GM18499 (cell line): ENCODE measurements at regions not wholly inside any gene's neighbourhood (a gene's known extent, or its start where the extent isn't known, plus 50 kb on each side); places are given as distances from the start of the nearest gene placed in this dataset.
"Not testable (repeated sequence)": the region's sequence is repeated elsewhere in the genome, so short reads cannot be mapped to it uniquely, and the experiment has no call there.

Experiments
- ATAC-seq: cut with Tn5 transposase; IDR thresholded peaks from one replicate; pipeline ENCODE4 v1.9.1; 2021; ENCODE audit warnings: moderate number of reproducible peaks; ENCODE audit not compliant: insufficient read depth, unreplicated experiment

DNA sequence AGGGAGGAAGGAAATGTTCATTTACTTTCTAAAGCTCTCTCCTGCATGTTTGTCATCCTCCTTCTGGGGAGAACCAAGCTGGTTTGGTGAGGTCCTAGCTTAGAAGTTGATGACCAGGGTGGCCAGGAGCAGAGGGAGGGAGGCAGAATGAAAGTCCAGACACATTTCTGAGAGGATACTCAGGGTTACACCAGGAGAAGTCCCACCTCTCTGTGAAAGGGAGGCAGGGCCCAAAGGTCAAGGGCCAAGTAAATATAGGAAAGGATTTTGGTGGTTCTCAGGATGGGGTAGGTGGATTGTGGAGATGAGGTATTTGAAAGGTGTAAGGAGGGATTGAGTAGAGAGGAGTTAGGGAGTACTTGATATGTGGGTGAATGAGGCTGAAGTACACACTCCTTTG is 58.0 kb upstream of the FBXO11 start:
- ATAC-seq, result no peak

DNA sequence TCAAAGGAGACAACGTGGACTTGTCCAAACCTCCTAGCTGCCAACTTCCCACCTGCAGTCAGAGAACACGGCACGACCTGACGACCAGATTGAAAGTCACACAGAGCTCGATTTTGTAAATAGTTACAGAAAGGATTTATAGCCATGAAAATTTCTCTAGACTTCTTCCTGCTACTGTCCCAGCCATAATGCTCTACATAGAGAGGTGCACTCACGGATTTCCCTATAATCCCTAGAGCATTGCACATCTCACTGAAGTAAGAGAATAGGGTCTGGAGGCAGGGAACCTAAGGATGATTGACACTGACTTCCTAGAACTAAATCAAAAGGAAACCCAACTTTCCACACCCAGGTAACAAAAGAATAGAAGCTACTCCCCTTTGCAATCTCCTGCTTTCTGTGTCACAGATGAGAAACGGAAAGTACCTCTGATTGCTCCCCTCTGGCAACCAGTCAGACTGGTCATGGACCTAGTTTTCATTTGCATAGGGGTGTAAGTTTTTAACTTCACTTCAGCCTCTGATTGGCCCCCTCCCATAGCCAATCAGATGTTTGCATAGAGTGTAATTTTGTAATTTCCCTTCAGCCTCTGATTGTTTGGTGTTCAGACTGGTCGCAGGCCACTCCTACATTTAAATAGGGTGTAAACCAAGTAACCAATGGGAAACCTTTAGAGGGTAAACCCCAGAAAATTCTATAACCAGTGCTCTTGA is 58.6 kb upstream of the FBXO11 start:
- ATAC-seq, result no peak

DNA sequence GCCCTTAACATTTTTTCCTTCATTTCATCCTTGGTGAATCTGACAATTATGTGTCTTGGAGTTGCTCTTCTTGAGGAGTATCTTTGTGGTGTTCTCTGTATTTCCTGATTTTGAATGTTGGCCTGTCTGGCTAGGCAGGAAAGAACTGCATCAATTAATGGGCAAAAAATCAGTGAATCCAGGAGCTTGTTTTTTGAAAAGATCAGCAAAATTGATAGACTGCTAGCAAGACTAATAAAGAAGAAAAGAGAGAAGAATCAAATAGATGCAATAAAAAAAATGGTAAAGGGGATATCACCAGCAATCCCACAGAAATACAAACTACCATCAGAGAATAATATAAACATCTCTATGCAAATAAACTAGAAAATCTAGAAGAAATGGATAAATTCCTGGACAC is 70.4 kb upstream of the FBXO11 start:
- not testable (repeated sequence) for ATAC-seq

- ATAC-seq, result no peak
These were observed 77.7 kb upstream of the FBXO11 start for GRCh38 chr2:47984041-47984440.

GRCh38 chr2:47990503-47990902 is 84.2 kb upstream of the FBXO11 start:
- ATAC-seq, result no peak

DNA sequence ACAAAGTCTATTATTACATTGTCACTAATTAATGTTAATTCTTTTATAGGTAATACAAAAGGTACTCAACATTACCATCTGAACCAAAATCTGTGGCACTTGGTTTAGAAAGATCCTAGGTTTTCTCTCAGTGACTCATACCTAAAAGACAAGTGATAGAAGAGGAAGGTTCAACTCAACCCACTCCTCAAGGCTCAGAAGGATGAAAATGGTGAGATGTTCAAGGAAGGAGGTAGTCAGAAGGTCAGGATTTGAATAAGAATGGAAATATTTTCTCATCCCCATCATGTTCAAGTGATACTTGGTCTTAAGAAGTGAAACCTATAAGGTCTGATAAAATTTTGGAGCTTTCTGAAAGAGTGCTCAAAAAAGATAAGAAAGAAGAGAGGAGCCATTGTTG is 86.4 kb upstream of the FBXO11 start:
- ATAC-seq, result no peak

DNA sequence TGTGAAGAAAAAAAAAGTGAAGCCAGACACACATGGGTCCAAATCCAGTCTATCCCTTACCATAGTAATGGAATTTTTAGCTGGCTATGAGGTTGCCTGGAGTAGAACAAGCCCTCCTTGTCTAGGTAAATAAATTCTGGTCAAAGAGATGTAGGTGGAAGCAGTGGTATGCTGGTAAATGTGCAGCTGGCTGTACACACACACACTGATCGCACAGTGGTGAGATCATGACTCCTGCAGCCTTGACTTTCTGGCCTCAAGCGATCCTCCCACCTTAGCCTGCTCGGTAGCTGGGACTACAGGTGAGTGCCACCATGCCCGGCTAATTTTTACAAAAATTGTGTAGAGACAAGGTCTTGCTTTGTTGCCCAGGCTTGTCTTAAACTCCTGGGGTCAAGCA is 90.5 kb upstream of the FBXO11 start:
- ATAC-seq, result no peak

- no peak for ATAC-seq
These were observed 93.2 kb upstream of the FBXO11 start for GRCh38 chr2:47999512-47999911.

DNA sequence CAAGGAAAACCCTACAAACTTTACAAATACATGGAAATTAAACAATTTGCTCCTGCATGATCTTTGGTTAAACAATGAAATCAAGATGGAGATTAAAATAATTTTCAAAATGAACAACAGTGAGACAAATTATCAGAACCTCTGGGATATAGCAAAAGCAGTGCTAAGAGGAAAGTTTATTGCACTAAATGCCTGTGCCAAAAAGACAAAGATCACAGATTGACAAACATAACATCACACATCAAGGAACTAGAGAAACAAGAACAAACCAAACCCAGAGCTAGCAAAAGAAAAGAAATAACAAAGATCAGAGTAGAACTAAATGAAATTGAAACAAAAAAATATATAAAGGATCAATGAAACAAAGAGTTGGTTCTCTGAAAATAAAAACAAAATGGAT is 95.2 kb upstream of the FBXO11 start:
- no peak for ATAC-seq

DNA sequence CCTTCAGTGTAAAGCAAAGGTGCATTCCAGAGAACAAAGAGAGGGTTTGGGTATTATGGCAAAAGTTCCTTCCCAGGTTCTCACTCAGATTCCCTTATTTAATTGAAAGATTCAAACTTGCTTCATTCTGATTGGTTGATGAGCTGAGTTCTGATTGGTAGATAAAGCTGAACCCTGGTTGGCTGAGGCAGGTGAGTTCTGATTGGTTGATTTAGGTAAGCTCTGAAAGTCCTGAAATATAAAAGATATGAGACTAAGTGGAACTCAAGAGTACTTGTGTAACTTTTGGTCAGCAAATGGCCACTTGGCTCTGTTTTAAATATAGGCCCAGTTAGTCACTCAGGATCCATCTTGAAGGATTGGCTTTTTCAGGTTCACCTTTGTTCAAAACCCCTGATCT is 99.8 kb upstream of the FBXO11 start:
- ATAC-seq, result no peak

DNA sequence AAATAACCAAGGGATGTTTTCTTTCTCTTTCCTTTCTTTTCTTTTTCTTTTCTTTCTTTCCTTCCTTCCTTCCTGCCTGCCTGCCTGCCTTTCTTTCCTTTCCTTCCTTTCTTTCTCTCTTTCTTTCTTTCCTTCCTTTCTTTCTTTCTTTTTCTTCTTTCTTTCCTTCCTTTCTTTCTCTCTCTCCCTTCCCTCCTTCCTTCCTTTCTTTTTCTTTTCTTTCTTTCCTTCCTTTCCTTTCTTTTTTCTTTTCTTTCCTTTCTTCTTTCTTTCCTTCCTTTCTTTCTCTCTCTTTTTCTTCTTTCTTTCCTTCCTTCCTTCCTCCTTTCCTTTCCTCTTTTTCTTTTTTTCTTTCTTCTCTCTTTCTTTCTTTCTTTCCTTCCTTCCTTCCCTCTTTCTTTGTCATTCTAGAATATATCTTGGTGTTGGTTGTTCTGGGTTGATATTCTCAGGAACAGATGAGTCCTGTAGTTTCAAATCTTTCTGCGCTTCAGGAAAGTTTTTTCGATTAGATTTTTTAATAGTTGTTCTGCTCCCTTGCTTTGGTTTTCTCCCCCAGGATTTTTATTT is 101.5 kb upstream of the FBXO11 start:
- no peak for ATAC-seq

DNA sequence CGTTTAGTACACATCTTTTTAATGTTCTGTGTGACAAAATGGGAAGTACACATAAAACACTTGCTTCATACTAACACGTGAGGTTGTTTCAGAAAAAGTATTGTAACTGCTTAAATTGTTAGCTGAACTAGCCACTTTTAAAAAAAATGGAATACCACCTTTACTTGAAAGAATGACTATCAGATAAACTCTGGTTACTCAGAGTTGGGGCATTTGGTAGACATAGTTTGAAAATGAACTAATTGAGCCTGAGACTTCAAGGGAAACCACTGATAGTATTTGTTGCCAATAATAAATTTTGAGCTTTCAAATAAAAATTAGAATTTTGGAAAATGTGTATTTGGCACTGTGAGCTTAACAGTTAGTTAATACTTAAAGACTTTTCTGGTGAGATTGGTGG is 103.0 kb upstream of the FBXO11 start:
- no peak for ATAC-seq

- ATAC-seq, result no peak
These were observed 109.1 kb upstream of the FBXO11 start for GRCh38 chr2:48015421-48015820.

GRCh38 chr2:48016225-48017019 is 110.1 kb upstream of the FBXO11 start:
- ATAC-seq, result no peak

- no peak for ATAC-seq
These were observed 110.8 kb upstream of the FBXO11 start for GRCh38 chr2:48017136-48017535.

GRCh38 chr2:48018480-48018879 is 112.2 kb upstream of the FBXO11 start:
- no peak for ATAC-seq

DNA sequence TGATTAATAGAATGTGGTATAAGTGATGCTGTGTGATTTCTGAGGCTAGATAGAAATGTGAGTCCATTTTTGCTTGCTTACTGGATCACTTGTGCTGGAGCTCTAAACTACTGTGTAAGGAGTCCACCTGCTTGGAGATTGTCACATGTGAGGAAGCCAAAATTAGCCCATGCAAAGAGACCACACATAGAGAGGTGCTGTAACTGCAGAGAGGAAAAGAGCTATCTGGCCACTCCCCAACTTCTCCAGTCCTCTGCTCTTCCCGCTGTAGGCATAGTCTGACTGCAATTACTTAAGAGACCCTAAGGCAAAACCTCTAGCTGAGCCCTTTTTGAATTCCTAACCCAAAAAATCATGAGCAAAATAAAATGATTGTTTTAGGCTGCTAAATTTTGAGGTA is 120.6 kb upstream of the FBXO11 start:
- no peak for ATAC-seq

DNA sequence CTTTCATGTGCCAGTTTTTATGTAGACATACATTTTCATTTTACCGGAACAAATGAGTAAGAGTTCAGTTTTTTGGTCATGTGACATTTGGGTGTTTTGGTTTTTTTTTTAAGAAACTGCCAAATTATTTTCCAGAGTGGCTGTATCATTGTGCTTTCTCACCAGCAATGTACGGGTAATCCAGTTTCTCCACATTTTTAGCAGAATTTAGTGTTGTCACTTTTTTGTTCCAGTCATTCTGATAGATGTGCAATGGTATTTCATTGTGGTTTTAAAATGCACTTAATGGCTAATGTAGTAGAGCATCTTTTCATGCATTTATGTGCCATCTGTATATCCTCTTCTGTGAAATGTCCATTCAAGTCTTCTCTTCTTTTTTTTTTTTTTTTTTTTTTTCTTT is 126.5 kb upstream of the FBXO11 start:
- ATAC-seq, result no peak

- ATAC-seq, result no peak
These were observed 128.0 kb upstream of the FBXO11 start for GRCh38 chr2:48034295-48034694.

DNA sequence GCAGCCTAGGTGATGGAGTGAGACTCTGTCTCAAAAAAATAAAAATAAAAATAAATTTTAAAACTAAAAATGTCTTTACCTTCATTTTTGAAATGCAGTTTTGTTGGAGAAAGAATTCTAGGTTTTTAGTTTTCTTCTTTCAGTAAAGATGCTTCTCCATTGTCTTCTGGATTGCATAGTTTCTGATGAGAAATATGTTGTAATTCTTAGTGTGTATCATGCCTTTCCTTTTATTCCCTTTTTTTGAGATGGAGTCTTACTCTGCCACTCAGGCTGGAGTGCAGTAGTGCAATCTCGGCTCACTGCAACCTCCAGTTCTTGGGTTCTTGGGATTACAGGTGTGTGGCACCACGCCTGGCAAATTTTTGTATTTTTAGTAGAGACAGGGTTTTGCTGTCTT is 130.0 kb upstream of the FBXO11 start:
- no peak for ATAC-seq

DNA sequence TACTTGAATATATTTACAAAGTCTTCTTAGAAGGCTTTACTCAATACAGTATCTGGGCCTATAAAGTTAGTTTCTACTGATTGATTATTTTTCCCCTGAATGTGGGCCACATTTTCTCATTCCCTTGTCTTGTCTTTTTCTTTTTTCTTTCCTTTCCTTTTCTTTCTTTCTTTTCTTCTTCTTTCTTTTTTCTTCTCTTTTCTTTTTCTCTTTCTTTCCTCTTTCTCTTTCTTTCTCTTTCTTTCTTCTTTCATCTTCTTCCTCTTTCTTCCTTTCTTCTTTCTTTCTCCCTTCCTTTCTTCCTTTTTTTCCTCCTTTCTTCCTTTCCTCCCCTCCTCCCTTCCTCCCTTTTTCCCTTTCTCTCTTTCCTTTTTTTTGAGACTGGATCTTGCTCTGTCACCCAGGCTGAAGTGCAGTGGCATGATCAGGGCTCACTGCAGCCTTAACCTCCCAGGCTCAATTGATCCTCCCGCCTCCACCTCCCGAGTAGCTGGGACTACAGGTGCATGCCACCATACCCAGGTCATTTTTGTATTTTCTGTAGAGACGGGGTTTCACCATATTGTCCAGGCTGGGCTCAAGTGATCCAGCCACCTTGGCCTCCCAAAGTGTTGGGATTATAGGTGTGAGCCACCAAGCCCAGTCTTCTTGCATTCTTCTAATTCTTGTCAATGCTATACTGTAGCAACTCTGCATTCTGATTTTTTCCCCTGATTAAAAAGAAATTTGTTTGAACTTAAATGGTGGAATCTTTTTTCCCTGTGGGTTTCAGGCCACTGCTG is 133.1 kb upstream of the FBXO11 start:
- ATAC-seq, result no peak
